Endothelial cell of umbilical vein (primary cell): ENCODE measurements at regions not wholly inside any gene's neighbourhood (a gene's known extent, or its start where the extent isn't known, plus 50 kb on each side); places are given as distances from the start of the nearest gene placed in this dataset.

Experiments used
- CTCF ChIP-seq, 2 donors: IDR thresholded peaks; 1 replicate in 1 of 2; 2 replicates in 1 of 2; pipeline ENCODE4 v1.5.1; 2011; ENCODE audit warnings: low read length in 2 of 2, mild to moderate bottlenecking in 2 of 2, moderate library complexity in 2 of 2, control low read depth in 1 of 2, inconsistent platforms in 1 of 2, low read depth in 1 of 2; ENCODE audit not compliant: insufficient read depth in 1 of 2; ENCODE audit errors: extremely low read depth in 1 of 2
- JUN ChIP-seq: IDR thresholded peaks from 2 replicates; pipeline ENCODE4 v1.6.1; 2011; ENCODE audit warnings: borderline replicate concordance, low read depth; ENCODE audit not compliant: insufficient read length, insufficient read depth
- POLR2A ChIP-seq: IDR thresholded peaks from 2 replicates; pipeline ENCODE4 v1.6.1; 2012; ENCODE audit warnings: low read depth, mild to moderate bottlenecking, control low read depth, low read length

GRCh38 chr6:85135376-85136094, 314.3 kb upstream of the NT5E start:
- TF ChIP-seq CTCF (IDR thresholded peaks at IDR 0.05; ENCODE audit: extremely low read depth in 1 of 2, insufficient read depth in 1 of 2, low read depth in 1 of 2, low read length in 2 of 2) = no peak
- TF ChIP-seq JUN = no peak
- TF ChIP-seq POLR2A = no peak
